ENCODE measurements at regions not wholly inside any gene's neighbourhood (a gene's known extent, or its start where the extent isn't known, plus 50 kb on each side); places are given as distances from the start of the nearest gene placed in this dataset.

- TF ChIP-seq EZH2phosphoT487 (IDR thresholded peaks at IDR 0.05; ENCODE audit: insufficient read depth, low read depth) (no peak), EZH2 (IDR thresholded peaks at IDR 0.05; ENCODE audit: insufficient read depth, poor library complexity, severe bottlenecking) (no peak)
These were observed 369.6 kb upstream of the ADGRL2 start for GRCh38 chr1:81430955-81431623.

Data from GM23248 (cell line).